Neuronal stem cell (in vitro differentiated cells): ENCODE measurements at regions not wholly inside any gene's neighbourhood (a gene's known extent, or its start where the extent isn't known, plus 50 kb on each side); places are given as distances from the start of the nearest gene placed in this dataset.

ENCODE experiments used
- DNase-seq: peaks from one replicate; pipeline ENCODE4 v3.0.0-alpha.2; 2013; ENCODE audit warnings: low spot score
- H2AFZ ChIP-seq: one replicate; pipeline ENCODE4 v1.6.1; 2013; ENCODE audit warnings: mild to moderate bottlenecking, low read length, inconsistent platforms
- H2AK5ac ChIP-seq: 2 replicates; pipeline ENCODE4 v1.6.1; 2013; ENCODE audit warnings: low read depth, mild to moderate bottlenecking, inconsistent platforms, low read length, moderate library complexity, mixed read lengths
- H2BK120ac ChIP-seq: 2 replicates; pipeline ENCODE4 v1.6.1; 2013; ENCODE audit warnings: low read depth, mild to moderate bottlenecking, inconsistent platforms, low read length, moderate library complexity, mixed read lengths
- H2BK12ac ChIP-seq: one replicate; pipeline ENCODE4 v1.6.1; 2013; ENCODE audit warnings: low read length, inconsistent platforms
- H2BK15ac ChIP-seq: 2 replicates; pipeline ENCODE4 v1.6.1; 2013; ENCODE audit warnings: mild to moderate bottlenecking, low read length, inconsistent platforms, mixed read lengths
- H2BK5ac ChIP-seq: one replicate; pipeline ENCODE4 v1.6.1; 2013; ENCODE audit warnings: inconsistent platforms, mild to moderate bottlenecking, low read length, moderate library complexity
- H3K14ac ChIP-seq: one replicate; pipeline ENCODE4 v1.6.1; 2013; ENCODE audit warnings: low read length, inconsistent platforms
- H3K18ac ChIP-seq: 2 replicates; pipeline ENCODE4 v1.6.1; 2013; ENCODE audit warnings: low read length, inconsistent platforms
- H3K23ac ChIP-seq: 2 replicates; pipeline ENCODE4 v1.6.1; 2013; ENCODE audit warnings: low read depth, mild to moderate bottlenecking, mixed read lengths, low read length, inconsistent platforms; ENCODE audit not compliant: poor library complexity
- H3K27ac ChIP-seq: replicated peaks from 3 replicates; pipeline ENCODE4 v1.5.1; 2013; ENCODE audit warnings: low read length, inconsistent platforms
- H3K27me3 ChIP-seq, 3 experiments: 2 replicates each; pipeline ENCODE4 v1.6.1; 2013; ENCODE audit warnings: low read length in 3 of 3, mild to moderate bottlenecking in 2 of 3, inconsistent platforms in 1 of 3, low read depth in 1 of 3, mixed read lengths in 1 of 3, moderate library complexity in 1 of 3; ENCODE audit not compliant: control insufficient read depth in 3 of 3, insufficient read depth in 3 of 3
- H3K36me3 ChIP-seq, 2 donors: replicated peaks in 1 of 2; 2 replicates each; pipeline ENCODE4 v1.6.1; 2013; ENCODE audit warnings: low read length in 2 of 2; ENCODE audit not compliant: control insufficient read depth in 2 of 2, insufficient read depth in 2 of 2
- H3K4ac ChIP-seq: 2 replicates; pipeline ENCODE4 v1.6.1; 2013; ENCODE audit warnings: inconsistent platforms, mild to moderate bottlenecking, low read length, moderate library complexity
- H3K4me1 ChIP-seq, 2 donors: 1 replicate in 1 of 2; 2 replicates in 1 of 2; pipeline ENCODE4 v1.6.1; 2013; ENCODE audit warnings: low read length in 2 of 2, low read depth in 1 of 2; ENCODE audit not compliant: control insufficient read depth in 2 of 2, insufficient read depth in 1 of 2
- H3K4me2 ChIP-seq: one replicate; pipeline ENCODE4 v1.6.1; 2013; ENCODE audit warnings: mild to moderate bottlenecking, low read length, inconsistent platforms; ENCODE audit not compliant: insufficient read depth, poor library complexity, severe bottlenecking
- H3K4me3 ChIP-seq, 2 donors: 2 replicates each; pipeline ENCODE4 v1.5.1; 2013; ENCODE audit warnings: low read length in 2 of 2, mild to moderate bottlenecking in 2 of 2, inconsistent platforms in 1 of 2, moderate library complexity in 1 of 2
- H3K79me1 ChIP-seq: one replicate; pipeline ENCODE4 v1.6.1; 2013; ENCODE audit warnings: low read depth, mild to moderate bottlenecking, inconsistent platforms, low read length, moderate library complexity
- H3K9ac ChIP-seq: one replicate; pipeline ENCODE4 v1.6.1; 2013; ENCODE audit warnings: mild to moderate bottlenecking, low read depth, low read length, inconsistent platforms; ENCODE audit not compliant: poor library complexity
- H3K9me3 ChIP-seq, 2 donors: replicated peaks in 1 of 2; 2 replicates each; pipeline versions ENCODE3 to v1.6.1; 2013; ENCODE audit warnings: low read length in 2 of 2, mild to moderate bottlenecking in 2 of 2, inconsistent platforms in 1 of 2, low read depth in 1 of 2, mixed read lengths in 1 of 2, moderate library complexity in 1 of 2; ENCODE audit not compliant: control insufficient read depth in 2 of 2, insufficient read depth in 1 of 2
- H4K8ac ChIP-seq: one replicate; pipeline ENCODE4 v1.6.1; 2013; ENCODE audit warnings: low read depth, mild to moderate bottlenecking, inconsistent platforms, low read length, moderate library complexity
- H4K91ac ChIP-seq: one replicate; pipeline ENCODE4 v1.6.1; 2013; ENCODE audit warnings: low read length, low read depth, mild to moderate bottlenecking, inconsistent platforms; ENCODE audit not compliant: poor library complexity
- WGBS, 2 donors: extraction: QIAGEN DNeasy Blood & Tissue Kit; methylation state at CpG; one replicate each; pipeline ENCODE4 v1.1.7; 2013; ENCODE audit warnings: missing lambda C conversion rate in 2 of 2, mixed read lengths in 1 of 2; ENCODE audit not compliant: insufficient read length in 2 of 2, insufficient replicate concordance in 1 of 2; ENCODE audit errors: extremely low coverage in 2 of 2; 5-methylcytosine and 5-hydroxymethylcytosine counted together

DNA sequence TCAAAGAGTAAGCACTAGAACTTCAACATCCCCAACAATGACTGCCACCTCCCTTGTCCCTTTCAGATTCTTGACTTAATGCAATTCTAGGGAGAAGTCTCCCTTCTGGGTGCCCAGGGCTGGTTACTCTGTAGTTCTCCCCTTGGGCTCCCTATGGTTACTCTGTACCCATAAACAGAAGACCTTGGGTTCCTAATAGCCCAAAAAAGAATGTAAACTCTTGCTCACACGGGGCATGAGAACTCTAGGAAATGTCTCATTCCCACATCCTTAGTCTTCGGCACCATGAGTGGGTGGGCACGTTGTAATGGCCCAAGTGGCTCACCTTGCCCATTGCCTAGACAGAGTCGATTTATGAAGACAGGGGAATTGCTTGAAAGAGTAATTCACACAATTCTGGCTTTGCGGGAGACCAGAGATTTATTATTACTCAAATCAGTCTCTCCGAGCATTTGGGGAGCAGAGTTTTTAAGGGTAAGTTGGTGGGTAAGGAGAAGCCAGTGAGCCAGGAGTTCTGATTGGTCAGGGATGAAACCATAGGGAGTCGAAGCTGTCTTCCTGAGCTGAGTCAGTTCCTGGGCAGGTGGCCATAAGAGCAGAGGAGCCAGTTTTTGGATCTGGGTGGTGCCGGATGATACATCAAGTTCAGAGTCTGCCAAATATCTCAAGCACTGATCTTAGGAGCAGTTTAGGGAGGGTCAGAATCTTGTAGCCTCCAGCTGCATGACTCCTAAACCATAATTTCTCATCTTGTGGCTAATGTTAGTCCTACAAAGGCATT, 61.2 kb upstream of the SIRPG start:
- no peak overlapping the region for H3K14ac ChIP-seq
- no peak overlapping the region for H3K4ac ChIP-seq
- no peak overlapping the region for H2BK120ac ChIP-seq
- no peak overlapping the region for H2BK15ac ChIP-seq
- H3K79me1 ChIP-seq, result no peaks in the 10 kb centered on the region
- H3K27me3 ChIP-seq, result peaks cover 0 to 8% (median 0%) of the 10 kb centered on the region in 3 experiments
- H3K18ac ChIP-seq, result no peak overlapping the region
- no peak overlapping the region for H3K4me3 ChIP-seq
- H3K9me3 ChIP-seq, result peaks cover 0 to 2% of the 10 kb centered on the region in 2 donors
- H3K27ac ChIP-seq, result no peak overlapping the region
- no peak overlapping the region for H3K9ac ChIP-seq
- no peaks in the 10 kb centered on the region for H3K4me1 ChIP-seq
- H4K8ac ChIP-seq, result no peak overlapping the region
- no peaks in the 10 kb centered on the region for H3K36me3 ChIP-seq
- no peak overlapping the region for H2AK5ac ChIP-seq
- H2BK12ac ChIP-seq, result no peak overlapping the region
- no peak overlapping the region for H2AFZ ChIP-seq
- no CpG with 5 or more reads among the region's 8 CpGs for WGBS, 2 donors
- H2BK5ac ChIP-seq, result no peak overlapping the region
- DNase-seq, result no peak
- no peak overlapping the region for H3K23ac ChIP-seq
- no peak overlapping the region for H3K4me2 ChIP-seq
- H4K91ac ChIP-seq, result no peak overlapping the region

DNA sequence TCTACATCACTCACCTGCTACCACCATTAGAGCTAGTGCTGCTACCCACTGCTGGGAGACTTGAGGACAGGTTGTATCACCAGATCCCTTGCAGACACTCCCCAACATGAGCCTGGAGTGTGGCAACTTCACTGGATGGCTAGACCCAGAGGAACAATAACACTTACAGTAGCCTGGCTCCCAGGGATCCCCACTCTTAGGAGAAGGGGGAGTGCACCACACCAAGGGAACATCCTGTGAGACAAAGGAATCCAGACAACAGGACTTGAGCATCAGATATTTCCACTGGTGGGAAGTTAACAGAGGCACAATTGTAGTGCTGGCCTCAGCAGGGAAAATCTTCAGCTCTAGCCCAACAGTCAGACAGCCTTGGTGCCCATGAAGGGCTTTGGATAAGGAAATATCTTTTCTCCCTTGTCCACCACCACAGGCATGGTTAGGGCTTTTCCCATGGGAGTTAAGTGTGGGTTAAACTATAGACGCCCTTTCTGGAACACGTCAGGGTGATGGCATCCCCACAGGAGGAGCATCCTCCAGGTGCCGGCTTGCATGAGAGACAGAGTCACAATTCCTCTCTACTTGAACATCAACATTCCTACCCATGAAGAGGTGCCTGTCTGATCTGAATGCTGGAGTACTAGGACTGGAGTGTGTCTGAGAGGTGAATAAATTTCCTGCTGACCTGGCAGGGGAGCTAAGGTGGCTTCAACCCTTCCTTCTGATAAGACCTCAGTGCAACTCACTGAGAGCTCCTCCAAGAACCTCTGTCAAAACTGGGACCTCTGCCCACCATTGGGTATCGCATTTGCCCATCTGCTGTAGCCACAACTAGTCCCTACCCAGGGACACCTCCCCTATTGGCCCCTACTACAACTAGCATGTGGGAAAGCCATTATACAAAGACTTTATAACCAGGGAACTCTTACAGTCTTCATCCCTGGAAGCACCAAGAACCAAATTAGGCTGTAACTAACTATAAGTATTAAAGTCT, 55.4 kb upstream of the SIRPG start:
- Histone ChIP-seq H3K9ac (no peak overlapping the region), H2AFZ (no peak overlapping the region), H3K9me3 (no peaks in the 10 kb centered on the region), H2BK15ac (no peak overlapping the region), H3K27ac (no peak overlapping the region), H2BK120ac (no peak overlapping the region), H2BK12ac (no peak overlapping the region), H2AK5ac (no peak overlapping the region), H4K8ac (no peak overlapping the region), H3K4me2 (no peak overlapping the region), H3K14ac (no peak overlapping the region), H3K27me3 (peaks cover 0 to 4% (median 1%) of the 10 kb centered on the region in 3 experiments), H3K79me1 (no peaks in the 10 kb centered on the region), H2BK5ac (no peak overlapping the region), H3K4me1 (no peaks in the 10 kb centered on the region), H3K36me3 (no peaks in the 10 kb centered on the region), H3K4ac (no peak overlapping the region), H3K23ac (no peak overlapping the region), H4K91ac (no peak overlapping the region), H3K18ac (no peak overlapping the region), H3K4me3 (no peak overlapping the region)
- WGBS, 2 donors, result no CpG with 5 or more reads among the region's 4 CpGs
- no peak for DNase-seq

DNA sequence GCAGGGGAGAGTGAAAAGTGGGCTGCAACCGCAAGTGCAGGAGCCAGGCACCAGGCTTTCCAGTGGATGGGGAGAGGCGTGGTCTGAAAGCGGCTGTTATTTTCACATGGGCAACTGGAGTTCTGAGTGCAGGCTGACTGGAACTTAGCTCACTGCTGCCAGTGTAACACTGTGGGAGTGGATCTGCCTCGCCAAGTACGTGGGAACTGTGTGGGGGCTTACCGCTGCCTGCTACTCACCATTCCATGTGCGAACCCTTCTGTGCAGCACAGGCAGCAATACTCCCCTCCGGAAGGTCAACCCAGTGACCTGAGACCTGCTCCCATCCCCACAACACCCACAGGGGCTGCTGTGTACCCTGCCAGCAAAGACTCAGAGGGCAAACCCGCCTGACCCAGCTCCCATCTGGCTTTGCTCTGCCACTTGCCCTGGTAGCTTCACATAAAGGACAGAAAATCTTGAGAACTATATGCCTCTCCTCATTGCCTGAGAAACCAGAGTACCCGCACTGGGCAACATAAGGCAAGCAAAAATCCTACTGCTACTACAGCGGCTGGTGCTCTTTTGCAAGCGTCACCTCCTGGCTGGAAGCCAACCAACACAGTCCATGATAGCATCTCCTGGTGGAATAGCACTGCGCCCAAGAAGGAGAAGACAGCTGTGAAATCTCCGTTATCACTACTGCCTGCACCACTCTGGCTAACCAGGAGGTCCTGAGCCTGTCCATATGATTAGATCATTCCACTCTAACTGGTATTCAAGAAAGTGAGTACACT, 54.4 kb upstream of the SIRPG start:
- no peak overlapping the region for H4K91ac ChIP-seq
- H2BK12ac ChIP-seq, result no peak overlapping the region
- H3K4me3 ChIP-seq, result peak overlapping the region in 1 of 2 donors; percentile 48
- H2BK120ac ChIP-seq, result no peak overlapping the region
- no peak overlapping the region for H2AK5ac ChIP-seq
- no peaks in the 10 kb centered on the region for H3K36me3 ChIP-seq
- no peaks in the 10 kb centered on the region for H3K4me1 ChIP-seq
- H2BK15ac ChIP-seq, result no peak overlapping the region
- H3K27me3 ChIP-seq, result peaks cover 0 to 4% (median 1%) of the 10 kb centered on the region in 3 experiments
- no peak overlapping the region for H2BK5ac ChIP-seq
- no peaks in the 10 kb centered on the region for H3K9me3 ChIP-seq
- no peak overlapping the region for H3K4me2 ChIP-seq
- H3K4ac ChIP-seq, result no peak overlapping the region
- peak overlapping the region; percentile 33 for H3K18ac ChIP-seq
- no peak for DNase-seq
- peak overlapping the region; percentile 25 for H3K14ac ChIP-seq
- no peak overlapping the region for H3K27ac ChIP-seq
- H3K23ac ChIP-seq, result peak overlapping the region; percentile 10
- no CpG with 5 or more reads among the region's 14 CpGs for WGBS, 2 donors
- no peaks in the 10 kb centered on the region for H3K79me1 ChIP-seq
- peak overlapping the region; percentile 34 for H3K9ac ChIP-seq
- H2AFZ ChIP-seq, result no peak overlapping the region
- no peak overlapping the region for H4K8ac ChIP-seq
